ENCODE measurements at regions not wholly inside any gene's neighbourhood (a gene's known extent, or its start where the extent isn't known, plus 50 kb on each side); places are given as distances from the start of the nearest gene placed in this dataset.

GRCh38 chr16:79847569-79847968 is 247.0 kb upstream of the MAF start:
- no peak overlapping the region for H2AFZ ChIP-seq
- POLR2A ChIA-PET (ENCODE audit: unreplicated experiment) = no interaction called here
- H4K20me1 ChIP-seq (ENCODE audit: insufficient read depth) = no peaks in the 10 kb centered on the region
- CTCF ChIA-PET = no interaction called here
- intact Hi-C loops (cut with micrococcal nuclease; ENCODE audit: unreplicated experiment) = no loop called here
- no peaks in the 10 kb centered on the region for H3K9me2 ChIP-seq (ENCODE audit: insufficient read depth)
- H3K79me2 ChIP-seq (ENCODE audit: low read depth) = no peaks in the 10 kb centered on the region
- no peak for DNase-seq
- no peaks in the 10 kb centered on the region for H3K9me3 ChIP-seq (ENCODE audit: insufficient read depth, low read depth)
- H3K36me3 ChIP-seq (ENCODE audit: low read depth) = no peaks in the 10 kb centered on the region
- H3F3A ChIP-seq (ENCODE audit: insufficient read depth, low read depth) = no peaks in the 10 kb centered on the region
- no peak overlapping the region for H3K27ac ChIP-seq
- peaks cover 52% of the 10 kb centered on the region for H3K27me3 ChIP-seq (ENCODE audit: insufficient read depth, low read depth)
- BruUV-seq (replicated peaks) = no TSS peak
- no peak overlapping the region for H3K4me3 ChIP-seq
- no peaks in the 10 kb centered on the region for H3K4me1 ChIP-seq (replicated peaks; ENCODE audit: insufficient read depth)
- no peak for TF ChIP-seq EZH2 (IDR thresholded peaks at IDR 0.05; ENCODE audit: low read depth)
- TF ChIP-seq CTCF (conservative IDR thresholded peaks at IDR 0.05) = no peak
- no peak overlapping the region for H3K4me2 ChIP-seq

GRCh38 chr16:79847101-79847500 is 246.6 kb upstream of the MAF start:
- no peak overlapping the region for H3K27ac ChIP-seq
- POLR2A ChIA-PET (ENCODE audit: unreplicated experiment) = no interaction called here
- CTCF ChIA-PET = no interaction called here

GRCh38 chr16:79845734-79846135 is 245.2 kb upstream of the MAF start:
- intact Hi-C loops (cut with micrococcal nuclease; ENCODE audit: unreplicated experiment) = no loop called here
- no peaks in the 10 kb centered on the region for H3K79me2 ChIP-seq (ENCODE audit: low read depth)
- no peak for TF ChIP-seq CTCF (conservative IDR thresholded peaks at IDR 0.05)
- no peak for TF ChIP-seq EZH2 (IDR thresholded peaks at IDR 0.05; ENCODE audit: low read depth)
- no peaks in the 10 kb centered on the region for H3K36me3 ChIP-seq (ENCODE audit: low read depth)
- no TSS peak for BruUV-seq (replicated peaks)
- H3K27ac ChIP-seq = no peak overlapping the region
- ChIA-PET POLR2A (ENCODE audit: unreplicated experiment) (no interaction called here), CTCF (interaction anchor here (0.6 kb wide), 1 partner anchor 152 kb away, joined by 3 read pairs; no protein-coding TSS in a partner anchor)
- no peaks in the 10 kb centered on the region for H3F3A ChIP-seq (ENCODE audit: insufficient read depth, low read depth)
- no peaks in the 10 kb centered on the region for H4K20me1 ChIP-seq (ENCODE audit: insufficient read depth)
- H2AFZ ChIP-seq = no peak overlapping the region
- no peaks in the 10 kb centered on the region for H3K4me1 ChIP-seq (replicated peaks; ENCODE audit: insufficient read depth)
- peaks cover 69% of the 10 kb centered on the region for H3K27me3 ChIP-seq (ENCODE audit: insufficient read depth, low read depth)
- no peak overlapping the region for H3K4me3 ChIP-seq
- H3K4me2 ChIP-seq = no peak overlapping the region
- no peak for DNase-seq
- H3K9me2 ChIP-seq (ENCODE audit: insufficient read depth) = no peaks in the 10 kb centered on the region
- no peaks in the 10 kb centered on the region for H3K9me3 ChIP-seq (ENCODE audit: insufficient read depth, low read depth)

More at GRCh38 chr16:79847101-79847500, 246.6 kb upstream of the MAF start:
- Histone ChIP-seq H4K20me1 (ENCODE audit: insufficient read depth) (no peaks in the 10 kb centered on the region), H2AFZ (no peak overlapping the region), H3F3A (ENCODE audit: insufficient read depth, low read depth) (no peaks in the 10 kb centered on the region), H3K4me2 (no peak overlapping the region), H3K79me2 (ENCODE audit: low read depth) (no peaks in the 10 kb centered on the region), H3K9me3 (ENCODE audit: insufficient read depth, low read depth) (no peaks in the 10 kb centered on the region), H3K36me3 (ENCODE audit: low read depth) (no peaks in the 10 kb centered on the region), H3K9me2 (ENCODE audit: insufficient read depth) (no peaks in the 10 kb centered on the region), H3K4me3 (no peak overlapping the region), H3K4me1 (replicated peaks; ENCODE audit: insufficient read depth) (no peaks in the 10 kb centered on the region), H3K27me3 (ENCODE audit: insufficient read depth, low read depth) (peaks cover 57% of the 10 kb centered on the region)
- intact Hi-C loops (cut with micrococcal nuclease; ENCODE audit: unreplicated experiment) = no loop called here
- no TSS peak for BruUV-seq (replicated peaks)
- TF ChIP-seq CTCF (conservative IDR thresholded peaks at IDR 0.05) = no peak
- TF ChIP-seq EZH2 (IDR thresholded peaks at IDR 0.05; ENCODE audit: low read depth) = no peak
- DNase-seq = no peak

All from PC-9 (cell line).